Heart left ventricle (tissue), 16 donors: ENCODE measurements at regions not wholly inside any gene's neighbourhood (a gene's known extent, or its start where the extent isn't known, plus 50 kb on each side); places are given as distances from the start of the nearest gene placed in this dataset.

Experiments used
- ATAC-seq, 4 donors: fragments of 200-7000 bp; cut with Tn5 transposase; one replicate each; pipeline ENCODE4 v1.9.1; 2020 to 2022; ENCODE audit warnings: moderate library complexity in 4 of 4, mild to moderate bottlenecking in 3 of 4, moderate number of reproducible peaks in 1 of 4
- DNase-seq, 5 donors: peaks; one replicate each; pipeline ENCODE4 v3.0.0-alpha.2; 2020
- H3K27ac ChIP-seq, 12 donors: fragments of 200-600 bp; sonication (generic) in 4 of 12; one replicate each; pipeline versions ENCODE4 v1.5.0 to v1.8.0; 2016 to 2022; ENCODE audit warnings: mild to moderate bottlenecking in 2 of 12
- H3K27me3 ChIP-seq, 9 donors: fragments of 200-600 bp; sonication (generic) in 2 of 9; one replicate each; pipeline versions ENCODE4 v1.5.1 to v1.8.0; 2016 to 2022; ENCODE audit warnings: mild to moderate bottlenecking in 3 of 9
- H3K36me3 ChIP-seq, 9 donors: fragments of 200-600 bp; sonication (generic) in 2 of 9; one replicate each; pipeline versions ENCODE4 v1.5.0 to v1.8.0; 2018 to 2022; ENCODE audit warnings: mild to moderate bottlenecking in 2 of 9
- H3K4me1 ChIP-seq, 12 donors: fragments of 200-600 bp; sonication (generic) in 4 of 12; one replicate each; pipeline versions ENCODE4 v1.5.0 to v1.8.0; 2016 to 2022; ENCODE audit warnings: mild to moderate bottlenecking in 3 of 12
- H3K4me3 ChIP-seq, 12 donors: fragments of 200-600 bp; sonication (generic) in 4 of 12; one replicate each; pipeline versions ENCODE4 v1.5.0 to v1.8.0; 2017 to 2022; ENCODE audit warnings: mild to moderate bottlenecking in 9 of 12, moderate library complexity in 4 of 12
- H3K9me3 ChIP-seq, 12 donors: fragments of 200-600 bp; sonication (generic) in 4 of 12; one replicate each; pipeline versions ENCODE4 v1.5.0 to v1.8.0; 2016 to 2022; ENCODE audit warnings: mild to moderate bottlenecking in 1 of 12
- CTCF ChIP-seq, 12 donors: fragments of 200-600 bp; sonication (generic) in 4 of 12; IDR thresholded peaks; one replicate each; pipeline versions ENCODE4 v1.5.0 to v1.8.0; 2018 to 2022; ENCODE audit warnings: antibody characterized with exemption in 12 of 12, mild to moderate bottlenecking in 5 of 12
- POLR2A ChIP-seq, 2 donors: fragments of 450-650 bp; IDR thresholded peaks; one replicate each; pipeline ENCODE4 v1.6.1; 2017; ENCODE audit warnings: antibody characterized with exemption in 2 of 2, mild to moderate bottlenecking in 2 of 2, moderate library complexity in 2 of 2
- WGBS, 4 donors: extraction: QIAGEN DNeasy Blood & Tissue Kit in 2 of 4; methylation state at CpG; one replicate each; pipeline versions ENCODE4 v1.1.5 to v1.1.7; 2013 to 2018; 5-methylcytosine and 5-hydroxymethylcytosine counted together
- intact Hi-C, 10 donors: fragments of 100-400 bp; cut with DNase I; formaldehyde crosslinking; loops; one replicate each; pipeline versions ENCODE4 v1.11.1 to v1.14.2; 2022
- donor health status: ischemic (EF 13 %, LVEDD 7.1; RV severe dilation, severe dysfunction).
- donor health status: healthy with polysubstance abuse.
- donor health status: DM: no; HTN: yes; CAD: no.
- donor health status: DM: no; HTN: no; CAD: no.
- donor health status: ischemic (EF 25% LVEDD 6.9; RV normal size, moderate dysfunction).
- donor health status: ischemic (EF 25% LVEDD 5.7; RV mildly dilated, moderate dysfunction).
- donor health status: healthy.
- donor health status: DM: yes; HTN: yes; CAD: no.
- donor health status: ischemic (EF 35%, LVEDD 5.7; RV mildly dilated, moderate dysfunction).
- donor health status: nonischemic (EF 11% LVEDD 7.7; RV severe dilation, severe dysfunction).
- donor health status: DM: yes; HTN: yes; CAD: no.
- donor health status: PGD.
- donor health status: ischemic (EF 29% LVEDD 5.4; RV normal size, mild dysfunction).
- donor health status: nonischemic (EF 23%, LVEDD 6.1; RV moderate dilation, normal function).

- DNase-seq, result peak in 4 of 5 donors; percentile 30 to 58 (median 49)
- 55 to 68% (median 58%) methylated on average over 14 to 17 of the region's 17 CpGs for WGBS, 4 donors
- H3K27ac ChIP-seq, result peak overlapping the region in 2 of 12 donors; percentile 19 to 31
These were observed 275.4 kb upstream of the HS6ST1 start for GRCh38 chr2:128593879-128594650.

GRCh38 chr2:128594651-128594910 is 275.9 kb upstream of the HS6ST1 start:
- Histone ChIP-seq H3K4me3 (no peak overlapping the region), H3K36me3 (no peaks in the 10 kb centered on the region), H3K9me3 (no peaks in the 10 kb centered on the region), H3K27ac (no peak overlapping the region), H3K4me1 (peaks cover 0 to 25% (median 0%) of the 10 kb centered on the region in 12 donors), H3K27me3 (no peaks in the 10 kb centered on the region)
- no peak for TF ChIP-seq POLR2A (IDR thresholded peaks at IDR 0.05)
- no peak for TF ChIP-seq CTCF (IDR thresholded peaks at IDR 0.05)
- DNase-seq (no peak), ATAC-seq (no peak)
- intact Hi-C loops, result no loop called here
- 85 to 96% (median 90%) methylated on average over 2 of the region's 2 CpGs for WGBS, 4 donors

More at GRCh38 chr2:128593879-128594650, 275.4 kb upstream of the HS6ST1 start:
- H3K4me3 ChIP-seq, result no peak overlapping the region
- ATAC-seq, result peak; percentile 59 to 82 (median 66)
- H3K27me3 ChIP-seq, result peaks cover 0 to 3% (median 0%) of the 10 kb centered on the region in 9 donors
- no peaks in the 10 kb centered on the region for H3K36me3 ChIP-seq
- H3K4me1 ChIP-seq, result peaks cover 0 to 25% (median 0%) of the 10 kb centered on the region in 12 donors
- TF ChIP-seq CTCF (IDR thresholded peaks at IDR 0.05) (no peak), POLR2A (IDR thresholded peaks at IDR 0.05) (no peak)
- no peaks in the 10 kb centered on the region for H3K9me3 ChIP-seq
- intact Hi-C loops, result no loop called here

- ATAC-seq (no peak), DNase-seq (no peak)
- H3K36me3 ChIP-seq, result no peaks in the 10 kb centered on the region
- no peak for TF ChIP-seq POLR2A (IDR thresholded peaks at IDR 0.05)
- no peak for TF ChIP-seq CTCF (IDR thresholded peaks at IDR 0.05)
- H3K4me1 ChIP-seq, result peaks cover 0 to 25% (median 0%) of the 10 kb centered on the region in 12 donors
- no peak overlapping the region for H3K4me3 ChIP-seq
- 89 to 94% (median 91%) methylated on average over 10 to 13 of the region's 13 CpGs for WGBS, 4 donors
- H3K9me3 ChIP-seq, result no peaks in the 10 kb centered on the region
- no peaks in the 10 kb centered on the region for H3K27me3 ChIP-seq
- intact Hi-C loops, result no loop called here
- H3K27ac ChIP-seq, result no peak overlapping the region
These were observed 276.4 kb upstream of the HS6ST1 start for GRCh38 chr2:128594953-128595677.

GRCh38 chr2:128595763-128596395 is 277.2 kb upstream of the HS6ST1 start:
- TF ChIP-seq POLR2A (IDR thresholded peaks at IDR 0.05), result no peak
- no peak for TF ChIP-seq CTCF (IDR thresholded peaks at IDR 0.05)
- Histone ChIP-seq H3K4me1 (peaks cover 0 to 25% (median 0%) of the 10 kb centered on the region in 12 donors), H3K9me3 (no peaks in the 10 kb centered on the region), H3K27me3 (no peaks in the 10 kb centered on the region), H3K27ac (no peak overlapping the region), H3K36me3 (no peaks in the 10 kb centered on the region), H3K4me3 (no peak overlapping the region)
- intact Hi-C loops, result no loop called here
- WGBS, 4 donors, result 51 to 72% (median 64%) methylated on average over 9 to 13 of the region's 13 CpGs
- DNase-seq (no peak), ATAC-seq (no peak)
